ENCODE measurements at regions not wholly inside any gene's neighbourhood (a gene's known extent, or its start where the extent isn't known, plus 50 kb on each side); places are given as distances from the start of the nearest gene placed in this dataset.

GRCh38 chr10:118950997-118951637 is 78.4 kb upstream of the NANOS1 start:
- Histone ChIP-seq H3K4me3 (no peak overlapping the region), H3K36me3 (no peaks in the 10 kb centered on the region), H3K27ac (no peak overlapping the region), H3K27me3 (no peaks in the 10 kb centered on the region), H3K9me3 (ENCODE audit: low read depth) (no peaks in the 10 kb centered on the region), H3K4me1 (ENCODE audit: low read depth) (no peaks in the 10 kb centered on the region)
- TF ChIP-seq CTCF (IDR thresholded peaks at IDR 0.05; ENCODE audit: low read depth, low read length): no peak
- no peak for DNase-seq (ENCODE audit: low read depth in 1 of 2, low spot score in 1 of 2)

- no peak overlapping the region for H3K27ac ChIP-seq
- no peaks in the 10 kb centered on the region for H3K9me3 ChIP-seq (ENCODE audit: low read depth)
- H3K4me1 ChIP-seq (ENCODE audit: low read depth): no peaks in the 10 kb centered on the region
- DNase-seq (ENCODE audit: low read depth in 1 of 2, low spot score in 1 of 2): no peak
- no peaks in the 10 kb centered on the region for H3K27me3 ChIP-seq
- no peak for TF ChIP-seq CTCF (IDR thresholded peaks at IDR 0.05; ENCODE audit: low read depth, low read length)
- H3K4me3 ChIP-seq: no peak overlapping the region
- H3K36me3 ChIP-seq: no peaks in the 10 kb centered on the region
Observed at GRCh38 chr10:118952493-118953295, 76.8 kb upstream of the NANOS1 start.

DNA sequence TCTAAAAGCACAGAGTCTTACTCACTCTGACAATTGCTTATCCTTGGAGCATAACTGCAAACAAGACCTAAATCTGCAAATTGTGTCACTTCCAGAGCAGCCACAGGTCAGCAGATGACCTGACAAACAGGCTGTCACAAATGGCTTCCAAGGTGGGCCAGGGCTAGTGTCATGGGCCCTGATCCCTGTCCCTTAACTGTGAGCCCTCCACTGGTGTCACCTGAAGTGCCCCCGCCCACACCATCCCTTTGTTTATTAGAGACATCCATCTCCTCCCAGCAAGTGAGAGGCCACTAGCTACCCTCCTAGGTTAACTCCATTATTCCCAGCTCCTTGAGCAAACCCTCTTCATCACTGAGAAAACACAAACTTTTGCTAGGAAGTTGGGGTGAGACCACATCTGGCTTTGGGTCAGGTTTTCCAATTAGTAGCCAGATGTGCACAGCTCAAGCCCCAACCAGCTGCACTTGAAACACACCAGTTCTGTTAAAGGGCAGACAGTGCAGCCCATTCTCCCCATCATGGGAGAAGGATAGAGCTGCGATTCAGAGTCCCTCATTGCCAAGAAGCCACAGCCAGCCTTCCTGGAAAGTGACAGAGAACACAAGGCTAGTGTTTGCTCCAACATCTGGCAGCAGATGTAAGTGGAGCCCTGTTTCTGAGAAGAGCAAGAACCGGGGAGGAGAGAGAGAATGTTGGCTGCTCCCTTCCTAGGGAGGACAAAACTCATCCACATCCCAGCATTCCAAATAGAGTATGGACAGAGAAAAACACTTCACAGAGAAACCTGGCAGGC is 75.7 kb upstream of the NANOS1 start:
- no peak for DNase-seq (ENCODE audit: low read depth in 1 of 2, low spot score in 1 of 2)
- no peaks in the 10 kb centered on the region for H3K36me3 ChIP-seq
- TF ChIP-seq CTCF (IDR thresholded peaks at IDR 0.05; ENCODE audit: low read depth, low read length): no peak
- no peaks in the 10 kb centered on the region for H3K4me1 ChIP-seq (ENCODE audit: low read depth)
- H3K9me3 ChIP-seq (ENCODE audit: low read depth): no peaks in the 10 kb centered on the region
- no peak overlapping the region for H3K27ac ChIP-seq
- H3K27me3 ChIP-seq: no peaks in the 10 kb centered on the region
- no peak overlapping the region for H3K4me3 ChIP-seq

GRCh38 chr10:118955531-118955930 is 74.0 kb upstream of the NANOS1 start:
- DNase-seq (ENCODE audit: low read depth in 1 of 2, low spot score in 1 of 2): no peak
- Histone ChIP-seq H3K36me3 (no peaks in the 10 kb centered on the region), H3K27ac (no peak overlapping the region), H3K4me3 (no peak overlapping the region), H3K9me3 (ENCODE audit: low read depth) (no peaks in the 10 kb centered on the region), H3K27me3 (no peaks in the 10 kb centered on the region), H3K4me1 (ENCODE audit: low read depth) (no peaks in the 10 kb centered on the region)
- no peak for TF ChIP-seq CTCF (IDR thresholded peaks at IDR 0.05; ENCODE audit: low read depth, low read length)

GRCh38 chr10:118955951-118956801 is 73.3 kb upstream of the NANOS1 start:
- no peaks in the 10 kb centered on the region for H3K36me3 ChIP-seq
- H3K4me1 ChIP-seq (ENCODE audit: low read depth): no peaks in the 10 kb centered on the region
- no peaks in the 10 kb centered on the region for H3K9me3 ChIP-seq (ENCODE audit: low read depth)
- H3K27me3 ChIP-seq: no peaks in the 10 kb centered on the region
- H3K4me3 ChIP-seq: no peak overlapping the region
- no peak for TF ChIP-seq CTCF (IDR thresholded peaks at IDR 0.05; ENCODE audit: low read depth, low read length)
- H3K27ac ChIP-seq: no peak overlapping the region
- DNase-seq (ENCODE audit: low read depth in 1 of 2, low spot score in 1 of 2): peak in 1 of 2 donors; percentile 31
